ENCODE measurements at regions not wholly inside any gene's neighbourhood (a gene's known extent, or its start where the extent isn't known, plus 50 kb on each side); places are given as distances from the start of the nearest gene placed in this dataset.

DNA sequence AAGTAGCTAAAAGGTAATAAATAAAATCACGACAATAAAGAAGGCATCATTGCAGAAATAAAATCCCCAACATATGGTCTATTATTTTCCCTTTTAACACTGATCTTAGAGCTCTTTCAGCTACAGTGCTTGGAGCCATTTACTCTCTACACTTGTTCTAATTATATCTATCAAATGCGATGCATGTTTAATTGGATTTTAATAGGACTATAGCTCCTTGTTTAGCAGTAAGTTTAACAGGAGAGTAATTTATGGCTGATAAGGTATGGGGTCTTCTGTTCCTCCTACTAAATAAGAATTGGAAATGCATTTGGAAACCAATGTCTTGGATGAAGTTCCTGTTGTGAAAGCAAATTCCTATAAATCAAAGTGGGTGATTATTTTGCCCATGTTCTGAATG is 304.2 kb upstream of the PTPRD start:
- 88 to 91% methylated on average over 2 of the region's 2 CpGs for WGBS, 2 donors
- Histone ChIP-seq H3K9ac (ENCODE audit: insufficient read depth in 1 of 2, low read length in 2 of 2) (no peak overlapping the region), H3K4me3 (no peak overlapping the region), H3K4me1 (ENCODE audit: control insufficient read depth in 5 of 5, insufficient read depth in 5 of 5, low read length in 5 of 5) (no peaks in the 10 kb centered on the region), H3K36me3 (ENCODE audit: control insufficient read depth in 4 of 4, insufficient read depth in 4 of 4, low read length in 4 of 4) (no peaks in the 10 kb centered on the region), H3K27ac (ENCODE audit: low read depth in 1 of 2, low read length in 1 of 2) (no peak overlapping the region), H3K9me3 (ENCODE audit: control insufficient read depth in 4 of 4, insufficient read depth in 3 of 4, low read length in 3 of 4) (no peaks in the 10 kb centered on the region), H3K27me3 (ENCODE audit: control insufficient read depth in 3 of 3, insufficient read depth in 3 of 3, low read length in 2 of 3) (no peaks in the 10 kb centered on the region)
- ATAC-seq (ENCODE audit: insufficient read depth, low FRiP score) (no peak), DNase-seq (no peak)
- TF ChIP-seq CTCF (IDR thresholded peaks at IDR 0.05; ENCODE audit: control extremely low read depth, extremely low read depth), result no peak

DNA sequence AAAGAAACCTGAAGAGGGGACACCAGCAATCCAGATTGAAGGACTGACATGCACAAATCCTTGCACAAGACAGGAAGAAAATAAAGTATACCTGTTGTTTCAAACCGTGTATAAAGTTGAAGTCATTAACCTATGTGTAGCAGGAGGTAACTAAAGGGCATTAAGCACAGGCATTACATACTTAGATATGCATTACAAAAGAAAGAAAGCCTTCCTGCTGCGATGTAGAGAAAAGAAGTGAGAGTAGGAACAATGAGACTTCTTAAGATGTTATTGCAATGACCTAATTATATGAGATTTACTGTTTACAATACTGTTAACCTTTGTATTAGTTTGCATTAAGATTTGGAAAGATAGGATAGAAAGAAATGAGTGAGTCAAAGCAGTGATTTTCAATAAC is 308.9 kb upstream of the PTPRD start:
- TF ChIP-seq CTCF (IDR thresholded peaks at IDR 0.05; ENCODE audit: control extremely low read depth, extremely low read depth), result no peak
- no peaks in the 10 kb centered on the region for H3K4me1 ChIP-seq (ENCODE audit: control insufficient read depth in 5 of 5, insufficient read depth in 5 of 5, low read length in 5 of 5)
- 20% methylated on average over 2 of the region's 2 CpGs for WGBS, 2 donors

DNA sequence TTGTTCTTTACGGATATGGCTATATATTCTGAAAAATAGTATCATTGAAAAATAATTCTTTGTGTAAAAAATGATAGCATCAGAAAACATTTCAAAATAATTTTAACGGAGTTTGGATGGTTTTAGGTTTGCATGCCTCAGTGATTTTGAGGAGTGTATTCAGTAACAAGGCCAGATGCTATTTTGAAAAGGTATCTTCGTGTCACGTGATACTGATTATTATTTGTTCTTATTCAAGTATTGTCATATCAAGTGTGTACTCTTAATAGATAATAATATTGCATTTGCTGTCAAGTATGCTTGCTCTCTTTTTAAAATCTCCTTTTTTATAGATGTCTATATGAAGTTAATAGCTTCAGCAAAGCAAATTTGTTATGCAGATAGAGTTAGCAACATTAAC is 313.1 kb upstream of the PTPRD start:
- 67 to 80% methylated on average over 4 of the region's 4 CpGs for WGBS, 2 donors
- Histone ChIP-seq H3K36me3 (ENCODE audit: control insufficient read depth in 4 of 4, insufficient read depth in 4 of 4, low read length in 4 of 4) (no peaks in the 10 kb centered on the region), H3K4me1 (ENCODE audit: control insufficient read depth in 5 of 5, insufficient read depth in 5 of 5, low read length in 5 of 5) (no peaks in the 10 kb centered on the region), H3K9ac (ENCODE audit: insufficient read depth in 1 of 2, low read length in 2 of 2) (no peak overlapping the region), H3K4me3 (no peak overlapping the region), H3K27me3 (ENCODE audit: control insufficient read depth in 3 of 3, insufficient read depth in 3 of 3, low read length in 2 of 3) (no peaks in the 10 kb centered on the region), H3K9me3 (ENCODE audit: control insufficient read depth in 4 of 4, insufficient read depth in 3 of 4, low read length in 3 of 4) (no peaks in the 10 kb centered on the region), H3K27ac (ENCODE audit: low read depth in 1 of 2, low read length in 1 of 2) (no peak overlapping the region)
- ATAC-seq (ENCODE audit: insufficient read depth, low FRiP score), result no peak
- no peak for DNase-seq
- TF ChIP-seq CTCF (IDR thresholded peaks at IDR 0.05; ENCODE audit: control extremely low read depth, extremely low read depth), result no peak

More for the DNA sequence above, 308.9 kb upstream of the PTPRD start:
- no peak overlapping the region for H3K4me3 ChIP-seq
- no peaks in the 10 kb centered on the region for H3K36me3 ChIP-seq (ENCODE audit: control insufficient read depth in 4 of 4, insufficient read depth in 4 of 4, low read length in 4 of 4)
- no peaks in the 10 kb centered on the region for H3K27me3 ChIP-seq (ENCODE audit: control insufficient read depth in 3 of 3, insufficient read depth in 3 of 3, low read length in 2 of 3)
- no peak overlapping the region for H3K27ac ChIP-seq (ENCODE audit: low read depth in 1 of 2, low read length in 1 of 2)
- ATAC-seq (ENCODE audit: insufficient read depth, low FRiP score) (no peak), DNase-seq (no peak)
- H3K9me3 ChIP-seq (ENCODE audit: control insufficient read depth in 4 of 4, insufficient read depth in 3 of 4, low read length in 3 of 4), result no peaks in the 10 kb centered on the region
- H3K9ac ChIP-seq (ENCODE audit: insufficient read depth in 1 of 2, low read length in 2 of 2), result no peak overlapping the region

- H3K4me1 ChIP-seq (ENCODE audit: control insufficient read depth in 5 of 5, insufficient read depth in 5 of 5, low read length in 5 of 5), result no peaks in the 10 kb centered on the region
- H3K27me3 ChIP-seq (ENCODE audit: control insufficient read depth in 3 of 3, insufficient read depth in 3 of 3, low read length in 2 of 3), result no peaks in the 10 kb centered on the region
- no peak for TF ChIP-seq CTCF (IDR thresholded peaks at IDR 0.05; ENCODE audit: control extremely low read depth, extremely low read depth)
- no peak overlapping the region for H3K9ac ChIP-seq (ENCODE audit: insufficient read depth in 1 of 2, low read length in 2 of 2)
- DNase-seq (no peak), ATAC-seq (ENCODE audit: insufficient read depth, low FRiP score) (no peak)
- H3K27ac ChIP-seq (ENCODE audit: low read depth in 1 of 2, low read length in 1 of 2), result no peak overlapping the region
- H3K4me3 ChIP-seq, result no peak overlapping the region
- WGBS, 2 donors, result 70 to 73% methylated on average over 2 of the region's 2 CpGs
- no peaks in the 10 kb centered on the region for H3K9me3 ChIP-seq (ENCODE audit: control insufficient read depth in 4 of 4, insufficient read depth in 3 of 4, low read length in 3 of 4)
- no peaks in the 10 kb centered on the region for H3K36me3 ChIP-seq (ENCODE audit: control insufficient read depth in 4 of 4, insufficient read depth in 4 of 4, low read length in 4 of 4)
These were observed 315.6 kb upstream of the PTPRD start for GRCh38 chr9:10928372-10928771.

All from lung (tissue), 11 donors.